Thyroid gland (tissue), 4 donors: ENCODE measurements at regions not wholly inside any gene's neighbourhood (a gene's known extent, or its start where the extent isn't known, plus 50 kb on each side); places are given as distances from the start of the nearest gene placed in this dataset.

ENCODE experiments used
- DNase-seq, 2 donors: peaks; one replicate each; pipeline ENCODE4 v3.0.0-alpha.2; 2019
- H3K27ac ChIP-seq, 3 donors: fragments of 200-600 bp; sonication (generic); 1 replicate in 2 of 3; 2 replicates in 1 of 3; pipeline ENCODE4 v1.5.1; 2016 to 2019; ENCODE audit warnings: mild to moderate bottlenecking in 1 of 3, moderate library complexity in 1 of 3
- H3K27me3 ChIP-seq: fragments of 200-600 bp; sonication (generic); one replicate; pipeline ENCODE4 v1.5.1; 2019
- H3K36me3 ChIP-seq, 2 donors: fragments of 200-600 bp; sonication (generic); one replicate each; pipeline ENCODE4 v1.5.1; 2016 to 2019
- H3K4me1 ChIP-seq, 2 donors: fragments of 200-600 bp; sonication (generic); one replicate each; pipeline ENCODE4 v1.5.1; 2017 to 2019
- H3K4me3 ChIP-seq, 3 donors: fragments of 200-600 bp; sonication (generic); replicated peaks in 1 of 3; 1 replicate in 2 of 3; 2 replicates in 1 of 3; pipeline ENCODE4 v1.5.1; 2016; ENCODE audit warnings: mild to moderate bottlenecking in 1 of 3
- H3K9me3 ChIP-seq: fragments of 200-600 bp; sonication (generic); one replicate; pipeline ENCODE4 v1.5.1; 2017
- CTCF ChIP-seq, 6 experiments: fragments of 200-600 bp in 3 of 6; fragments of 450-650 bp in 3 of 6; sonication (generic) in 3 of 6; IDR thresholded peaks; one replicate each; pipeline ENCODE4 v1.5.1; 2016 to 2019; ENCODE audit warnings: antibody characterized with exemption in 6 of 6, mild to moderate bottlenecking in 2 of 6, inconsistent platforms in 1 of 6, moderate library complexity in 1 of 6
- POLR2A ChIP-seq, 2 donors: fragments of 450-650 bp; IDR thresholded peaks; one replicate each; pipeline ENCODE4 v1.6.1; 2017; ENCODE audit warnings: antibody characterized with exemption in 2 of 2, mild to moderate bottlenecking in 2 of 2, moderate library complexity in 1 of 2
- WGBS, 2 donors: methylation state at CpG; one replicate each; pipeline ENCODE4 v1.1.5; 2017; 5-methylcytosine and 5-hydroxymethylcytosine counted together
- intact Hi-C: fragments of 100-400 bp; cut with DNase I; formaldehyde crosslinking; loops from one replicate; pipeline ENCODE4 v1.15.1; 2023

GRCh38 chr1:47682198-47682597, 244.4 kb downstream of the FOXD2 start:
- DNase-seq = peak; percentile 13 to 28
- Histone ChIP-seq H3K4me3 (no peak overlapping the region), H3K27me3 (no peaks in the 10 kb centered on the region), H3K9me3 (no peaks in the 10 kb centered on the region), H3K4me1 (no peaks in the 10 kb centered on the region), H3K27ac (no peak overlapping the region), H3K36me3 (no peaks in the 10 kb centered on the region)
- TF ChIP-seq POLR2A (IDR thresholded peaks at IDR 0.05) = no peak
- no peak for TF ChIP-seq CTCF (IDR thresholded peaks at IDR 0.05)
- intact Hi-C loops = no loop called here
- 43 to 67% methylated on average over 6 to 7 of the region's 7 CpGs for WGBS, 2 donors

DNA sequence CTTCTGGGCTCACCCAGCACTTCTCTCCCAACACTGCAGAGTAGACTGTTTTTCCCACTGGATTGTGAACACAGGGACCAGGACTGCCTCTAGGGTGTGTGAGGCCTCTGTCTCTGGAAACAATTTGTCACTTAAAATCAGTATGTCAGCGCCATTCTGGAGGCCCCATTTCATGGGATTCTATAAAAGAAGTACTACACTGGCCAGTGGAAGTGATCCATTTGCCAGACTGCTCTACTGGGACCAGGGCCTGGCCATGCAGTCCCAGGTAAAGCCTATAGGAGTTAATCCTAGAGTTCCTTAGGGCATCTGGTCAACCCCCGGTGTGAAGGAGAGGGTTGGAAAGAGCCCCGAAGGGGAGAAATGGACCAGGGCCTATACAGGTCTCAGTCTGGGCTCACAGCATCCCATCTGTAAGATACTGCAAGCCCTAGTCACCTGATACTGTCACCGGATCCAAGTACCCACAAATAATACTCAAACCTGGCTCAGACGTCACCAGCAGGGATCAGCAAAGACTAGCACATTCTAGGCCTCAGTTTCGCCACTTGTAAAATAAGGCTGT, 245.0 kb downstream of the FOXD2 start:
- H3K4me1 ChIP-seq = no peaks in the 10 kb centered on the region
- no peak overlapping the region for H3K4me3 ChIP-seq
- TF ChIP-seq CTCF (IDR thresholded peaks at IDR 0.05) (no peak), POLR2A (IDR thresholded peaks at IDR 0.05) (no peak)
- H3K27ac ChIP-seq = no peak overlapping the region
- no peaks in the 10 kb centered on the region for H3K9me3 ChIP-seq
- no peak for DNase-seq
- H3K36me3 ChIP-seq = no peaks in the 10 kb centered on the region
- intact Hi-C loops = no loop called here
- no peaks in the 10 kb centered on the region for H3K27me3 ChIP-seq
- WGBS, 2 donors = 88 to 93% methylated on average over 6 of the region's 6 CpGs

DNA sequence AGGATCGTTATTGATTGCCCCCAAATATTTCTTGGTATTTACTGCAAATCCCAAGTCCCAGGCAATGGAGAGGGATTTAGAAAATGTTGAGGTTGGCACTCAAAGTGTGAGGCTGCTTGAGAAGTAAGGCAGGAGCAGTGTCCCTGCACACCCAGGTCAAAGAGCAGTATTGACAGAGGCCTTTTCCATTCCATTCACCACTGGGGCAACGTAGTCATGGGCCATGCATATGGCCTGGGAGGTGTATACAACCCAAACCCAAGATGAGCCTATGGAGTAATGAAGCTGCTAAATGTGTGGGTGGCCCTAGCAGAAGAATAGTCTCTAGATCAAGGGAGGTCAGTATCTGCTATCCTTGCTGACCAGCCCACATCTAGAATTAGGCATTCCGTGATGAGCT, 245.6 kb downstream of the FOXD2 start:
- Histone ChIP-seq H3K27me3 (no peaks in the 10 kb centered on the region), H3K36me3 (no peaks in the 10 kb centered on the region), H3K4me1 (no peaks in the 10 kb centered on the region), H3K27ac (no peak overlapping the region), H3K4me3 (no peak overlapping the region), H3K9me3 (no peaks in the 10 kb centered on the region)
- TF ChIP-seq POLR2A (IDR thresholded peaks at IDR 0.05) (no peak), CTCF (IDR thresholded peaks at IDR 0.05) (no peak)
- 95 to 98% methylated on average over 3 of the region's 3 CpGs for WGBS, 2 donors
- no peak for DNase-seq
- intact Hi-C loops = no loop called here

- H3K27me3 ChIP-seq = no peaks in the 10 kb centered on the region
- no peak overlapping the region for H3K4me3 ChIP-seq
- H3K4me1 ChIP-seq = no peaks in the 10 kb centered on the region
- TF ChIP-seq POLR2A (IDR thresholded peaks at IDR 0.05) (no peak), CTCF (IDR thresholded peaks at IDR 0.05) (no peak)
- 90 to 94% methylated on average over 6 of the region's 6 CpGs for WGBS, 2 donors
- no peak for DNase-seq
- H3K36me3 ChIP-seq = no peaks in the 10 kb centered on the region
- H3K9me3 ChIP-seq = no peaks in the 10 kb centered on the region
- intact Hi-C loops = no loop called here
- H3K27ac ChIP-seq = no peak overlapping the region
Observed at GRCh38 chr1:47684518-47684917, 246.7 kb downstream of the FOXD2 start.

GRCh38 chr1:47684964-47685762, 247.3 kb downstream of the FOXD2 start:
- Histone ChIP-seq H3K36me3 (no peaks in the 10 kb centered on the region), H3K27me3 (no peaks in the 10 kb centered on the region), H3K27ac (no peak overlapping the region), H3K4me3 (no peak overlapping the region), H3K9me3 (no peaks in the 10 kb centered on the region), H3K4me1 (no peaks in the 10 kb centered on the region)
- TF ChIP-seq CTCF (IDR thresholded peaks at IDR 0.05) (no peak), POLR2A (IDR thresholded peaks at IDR 0.05) (no peak)
- 63 to 76% methylated on average over 11 of the region's 11 CpGs for WGBS, 2 donors
- intact Hi-C loops = no loop called here
- DNase-seq = no peak
